ENCODE measurements at regions not wholly inside any gene's neighbourhood (a gene's known extent, or its start where the extent isn't known, plus 50 kb on each side); places are given as distances from the start of the nearest gene placed in this dataset.

DNA sequence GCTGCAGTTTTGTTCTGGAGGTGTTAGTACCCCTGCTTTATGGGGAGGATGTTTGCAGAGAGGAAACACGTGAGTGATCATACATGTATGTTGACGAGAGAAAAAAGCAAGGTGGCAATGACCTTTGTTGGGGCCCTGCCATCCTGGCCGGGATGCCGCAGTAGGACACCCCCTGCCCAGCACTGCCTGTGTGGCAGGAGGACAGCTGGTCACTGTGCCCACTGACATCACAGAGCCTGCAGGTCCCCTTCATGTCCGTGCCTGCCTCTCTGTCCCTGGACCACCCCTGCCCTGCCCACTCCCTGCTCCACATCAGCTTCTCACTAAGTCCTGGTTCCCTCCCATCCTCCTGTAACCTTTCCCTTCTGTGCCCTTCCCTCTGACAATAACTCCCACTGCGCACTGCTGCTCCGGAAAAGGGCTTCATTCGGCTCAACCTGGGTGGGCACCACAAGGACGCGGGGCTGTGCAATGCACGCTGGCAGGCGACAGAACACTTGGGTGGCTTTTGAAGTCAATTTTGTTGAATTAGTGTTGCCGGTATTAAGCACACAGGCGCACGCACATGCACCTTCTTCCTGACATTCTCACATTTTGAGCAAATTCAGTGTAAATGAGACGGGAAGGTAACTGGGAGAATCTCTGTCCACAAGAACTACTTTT, 51.5 kb upstream of the TWIST2 start:
- TF ChIP-seq GABPA (IDR thresholded peaks at IDR 0.05 in 1 of 2, conservative IDR thresholded peaks at IDR 0.05 in 1 of 2), result no peak
- TF ChIP-seq CTCF (IDR thresholded peaks at IDR 0.05; ENCODE audit: low read depth, low read length, missing input control), result no peak
- no peak for TF ChIP-seq MAX (IDR thresholded peaks at IDR 0.05)
- TF ChIP-seq EGR1 (IDR thresholded peaks at IDR 0.05; ENCODE audit: low read depth in 2 of 2), result no peak
- no peak for TF ChIP-seq SP1 (IDR thresholded peaks at IDR 0.05)
- TF ChIP-seq REST (IDR thresholded peaks at IDR 0.05), result no peak
- TF ChIP-seq JUND (IDR thresholded peaks at IDR 0.05), result no peak
- TF ChIP-seq YY1 (IDR thresholded peaks at IDR 0.05), result no peak
- no peak for TF ChIP-seq RAD21 (IDR thresholded peaks at IDR 0.05)
- TF ChIP-seq ATF3 (IDR thresholded peaks at IDR 0.05), result no peak
